Urothelium cell line (cell line): ENCODE measurements at regions not wholly inside any gene's neighbourhood (a gene's known extent, or its start where the extent isn't known, plus 50 kb on each side); places are given as distances from the start of the nearest gene placed in this dataset.

ENCODE experiments used
- DNase-seq: peaks from one replicate; pipeline ENCODE4 v3.0.0; 2011; ENCODE audit warnings: low spot score, mixed read lengths
- FAIRE-seq: peaks from 2 replicates; lab custom pipeline; 2011; peaks lifted over from hg19 to GRCh38; lab: Jason Lieb, UNC

- DNase-seq, result peak; percentile 4
- FAIRE-seq, result no peak
Measured at GRCh38 chr4:180456928-180457327, 1786.3 kb upstream of the TENM3 start.

GRCh38 chr4:180462116-180462515, 1781.1 kb upstream of the TENM3 start:
- no peak for FAIRE-seq
- no peak for DNase-seq

GRCh38 chr4:180465364-180465763, 1777.8 kb upstream of the TENM3 start:
- FAIRE-seq, result no peak
- DNase-seq, result no peak

GRCh38 chr4:180483036-180483435, 1760.2 kb upstream of the TENM3 start:
- no peak for FAIRE-seq

GRCh38 chr4:180485407-180485806, 1757.8 kb upstream of the TENM3 start:
- DNase-seq (no peak), FAIRE-seq (no peak)

More at GRCh38 chr4:180483036-180483435, 1760.2 kb upstream of the TENM3 start:
- DNase-seq, result no peak

- DNase-seq (no peak), FAIRE-seq (no peak)
Measured at GRCh38 chr4:180486342-180486741, 1756.9 kb upstream of the TENM3 start.

GRCh38 chr4:180489787-180490186, 1753.4 kb upstream of the TENM3 start:
- no peak for FAIRE-seq
- no peak for DNase-seq

GRCh38 chr4:180491210-180491609, 1752.0 kb upstream of the TENM3 start:
- FAIRE-seq, result no peak
- DNase-seq, result no peak

GRCh38 chr4:180493299-180493698, 1749.9 kb upstream of the TENM3 start:
- DNase-seq (no peak), FAIRE-seq (no peak)

GRCh38 chr4:180500154-180500553, 1743.0 kb upstream of the TENM3 start:
- DNase-seq (no peak), FAIRE-seq (no peak)

GRCh38 chr4:180512801-180513475, 1730.3 kb upstream of the TENM3 start:
- DNase-seq (no peak), FAIRE-seq (no peak)

GRCh38 chr4:180518906-180519305, 1724.3 kb upstream of the TENM3 start:
- FAIRE-seq (no peak), DNase-seq (no peak)

- DNase-seq, result peak; percentile 12
- no peak for FAIRE-seq
Measured at GRCh38 chr4:180521181-180521580, 1722.0 kb upstream of the TENM3 start.

GRCh38 chr4:180525523-180526077, 1717.6 kb upstream of the TENM3 start:
- FAIRE-seq, result no peak
- no peak for DNase-seq

GRCh38 chr4:180528003-180528402, 1715.2 kb upstream of the TENM3 start:
- DNase-seq (no peak), FAIRE-seq (no peak)

- FAIRE-seq (no peak), DNase-seq (no peak)
Measured at GRCh38 chr4:180530787-180531186, 1712.4 kb upstream of the TENM3 start.

- FAIRE-seq, result no peak
- DNase-seq, result no peak
Measured at GRCh38 chr4:180532691-180533090, 1710.5 kb upstream of the TENM3 start.

- FAIRE-seq (no peak), DNase-seq (no peak)
Measured at GRCh38 chr4:180538384-180539057, 1704.7 kb upstream of the TENM3 start.

GRCh38 chr4:180539284-180539683, 1703.9 kb upstream of the TENM3 start:
- DNase-seq (no peak), FAIRE-seq (no peak)

- FAIRE-seq (no peak), DNase-seq (no peak)
Measured at GRCh38 chr4:180541678-180542077, 1701.5 kb upstream of the TENM3 start.

- peak; percentile 25 for DNase-seq
- no peak for FAIRE-seq
Measured at GRCh38 chr4:180542445-180543100, 1700.6 kb upstream of the TENM3 start.

GRCh38 chr4:180550106-180550505, 1693.1 kb upstream of the TENM3 start:
- FAIRE-seq, result no peak
- no peak for DNase-seq
